Esophagus squamous epithelium (tissue), 4 donors: ENCODE measurements at regions not wholly inside any gene's neighbourhood (a gene's known extent, or its start where the extent isn't known, plus 50 kb on each side); places are given as distances from the start of the nearest gene placed in this dataset.

Source experiments
- POLR2A ChIP-seq, 4 donors: fragments of 450-650 bp; IDR thresholded peaks; one replicate each; pipeline ENCODE4 v1.6.1; 2017; ENCODE audit warnings: antibody characterized with exemption in 4 of 4, mild to moderate bottlenecking in 4 of 4, moderate library complexity in 3 of 4
- TF ChIP-seq, protein P1 (sequence below), 6 experiments: fragments of 450-650 bp in 4 of 6; fragments of 200-600 bp in 2 of 6; sonication (generic) in 2 of 6; IDR thresholded peaks; one replicate each; pipeline ENCODE4 v1.5.1; 2016 to 2019; ENCODE audit warnings: antibody characterized with exemption in 6 of 6, mild to moderate bottlenecking in 4 of 6, moderate library complexity in 4 of 6

GRCh38 chr3:187871848-187872247 is 126.6 kb upstream of the BCL6 start:
- TF ChIP-seq, protein P1, sequence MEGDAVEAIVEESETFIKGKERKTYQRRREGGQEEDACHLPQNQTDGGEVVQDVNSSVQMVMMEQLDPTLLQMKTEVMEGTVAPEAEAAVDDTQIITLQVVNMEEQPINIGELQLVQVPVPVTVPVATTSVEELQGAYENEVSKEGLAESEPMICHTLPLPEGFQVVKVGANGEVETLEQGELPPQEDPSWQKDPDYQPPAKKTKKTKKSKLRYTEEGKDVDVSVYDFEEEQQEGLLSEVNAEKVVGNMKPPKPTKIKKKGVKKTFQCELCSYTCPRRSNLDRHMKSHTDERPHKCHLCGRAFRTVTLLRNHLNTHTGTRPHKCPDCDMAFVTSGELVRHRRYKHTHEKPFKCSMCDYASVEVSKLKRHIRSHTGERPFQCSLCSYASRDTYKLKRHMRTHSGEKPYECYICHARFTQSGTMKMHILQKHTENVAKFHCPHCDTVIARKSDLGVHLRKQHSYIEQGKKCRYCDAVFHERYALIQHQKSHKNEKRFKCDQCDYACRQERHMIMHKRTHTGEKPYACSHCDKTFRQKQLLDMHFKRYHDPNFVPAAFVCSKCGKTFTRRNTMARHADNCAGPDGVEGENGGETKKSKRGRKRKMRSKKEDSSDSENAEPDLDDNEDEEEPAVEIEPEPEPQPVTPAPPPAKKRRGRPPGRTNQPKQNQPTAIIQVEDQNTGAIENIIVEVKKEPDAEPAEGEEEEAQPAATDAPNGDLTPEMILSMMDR (IDR thresholded peaks at IDR 0.05) = no peak
- no peak for TF ChIP-seq POLR2A (IDR thresholded peaks at IDR 0.05)
